GM18520 (cell line): ENCODE measurements at regions not wholly inside any gene's neighbourhood (a gene's known extent, or its start where the extent isn't known, plus 50 kb on each side); places are given as distances from the start of the nearest gene placed in this dataset.

Source experiments
- ATAC-seq: cut with Tn5 transposase; IDR thresholded peaks from one replicate; pipeline ENCODE4 v1.9.1; 2021; ENCODE audit not compliant: unreplicated experiment

GRCh38 chr22:48580481-48580970 lies 1247.1 kb downstream of the BRD1 start:
- no peak for ATAC-seq

GRCh38 chr22:48579928-48580309 lies 1247.8 kb downstream of the BRD1 start:
- no peak for ATAC-seq

- no peak for ATAC-seq
Observed at GRCh38 chr22:48579043-48579927, 1248.4 kb downstream of the BRD1 start.

- ATAC-seq: no peak
Observed at GRCh38 chr22:48578138-48579042, 1249.3 kb downstream of the BRD1 start.

GRCh38 chr22:48577691-48578090 lies 1250.0 kb downstream of the BRD1 start:
- ATAC-seq: no peak

DNA sequence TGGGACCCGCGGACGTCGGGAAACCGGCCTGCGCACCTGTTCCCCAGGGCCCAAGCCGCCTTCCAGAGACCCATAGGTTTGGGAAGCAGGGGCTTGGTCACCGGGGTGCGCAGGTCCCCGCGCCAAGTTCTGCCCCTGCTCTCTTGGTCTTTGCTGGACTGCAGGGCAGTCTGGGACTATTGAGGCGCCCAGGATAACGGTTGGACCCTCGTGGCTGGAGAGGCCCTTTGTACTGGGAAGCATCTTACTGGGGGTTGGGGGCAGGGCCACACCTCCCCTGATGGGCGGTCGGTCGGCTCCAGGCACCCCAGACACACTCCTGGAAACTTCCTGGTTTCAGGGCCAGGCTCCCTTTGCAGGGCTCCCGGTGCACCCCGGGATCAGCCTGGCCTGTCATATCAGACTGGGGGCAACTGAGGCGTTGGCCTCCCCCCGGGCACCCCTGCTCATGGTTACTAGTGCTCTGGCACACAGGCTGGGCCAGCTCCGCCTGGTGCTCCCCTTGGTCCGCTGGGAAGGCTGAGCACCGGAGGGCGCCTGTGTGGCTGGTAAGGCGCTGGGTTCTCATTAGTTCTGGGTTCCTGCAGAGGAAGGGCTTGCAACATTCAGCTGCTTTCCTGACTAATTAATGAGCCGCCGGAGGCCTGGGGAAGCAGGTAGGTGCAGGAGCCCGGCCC lies 1250.5 kb downstream of the BRD1 start:
- no peak for ATAC-seq

DNA sequence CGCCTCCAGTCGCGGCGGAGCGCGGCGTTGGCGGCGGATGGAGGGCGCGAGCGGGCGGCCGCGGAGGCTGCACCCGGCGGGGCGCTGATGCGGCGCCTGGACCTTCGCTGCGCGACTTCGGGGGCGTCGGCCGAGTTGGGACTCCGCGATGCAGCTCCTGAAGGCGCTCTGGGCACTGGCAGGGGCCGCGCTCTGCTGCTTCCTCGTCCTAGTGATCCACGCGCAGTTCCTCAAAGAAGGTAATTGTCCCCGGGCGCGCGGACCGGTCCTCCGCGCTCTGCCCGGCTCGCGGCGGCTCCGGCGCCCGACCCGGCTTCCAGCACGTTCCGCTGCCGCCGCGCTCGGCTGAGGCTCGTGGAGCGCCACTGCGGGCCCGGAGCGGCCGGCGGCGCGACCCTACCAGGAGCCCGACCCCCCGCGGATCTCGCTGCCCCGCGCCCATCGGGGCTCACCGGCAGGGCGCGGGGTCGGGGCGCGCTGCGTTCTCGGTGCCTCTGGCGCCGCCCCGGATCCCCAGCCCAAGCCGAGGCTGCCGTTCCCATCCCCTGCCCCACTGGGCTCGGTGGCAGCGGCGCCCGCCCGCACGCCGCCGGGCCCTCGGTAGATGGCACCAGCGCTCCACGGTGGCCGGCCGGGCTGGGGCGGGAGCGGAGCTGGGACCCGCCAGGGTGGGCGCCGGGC lies 1251.2 kb downstream of the BRD1 start:
- ATAC-seq: no peak

DNA sequence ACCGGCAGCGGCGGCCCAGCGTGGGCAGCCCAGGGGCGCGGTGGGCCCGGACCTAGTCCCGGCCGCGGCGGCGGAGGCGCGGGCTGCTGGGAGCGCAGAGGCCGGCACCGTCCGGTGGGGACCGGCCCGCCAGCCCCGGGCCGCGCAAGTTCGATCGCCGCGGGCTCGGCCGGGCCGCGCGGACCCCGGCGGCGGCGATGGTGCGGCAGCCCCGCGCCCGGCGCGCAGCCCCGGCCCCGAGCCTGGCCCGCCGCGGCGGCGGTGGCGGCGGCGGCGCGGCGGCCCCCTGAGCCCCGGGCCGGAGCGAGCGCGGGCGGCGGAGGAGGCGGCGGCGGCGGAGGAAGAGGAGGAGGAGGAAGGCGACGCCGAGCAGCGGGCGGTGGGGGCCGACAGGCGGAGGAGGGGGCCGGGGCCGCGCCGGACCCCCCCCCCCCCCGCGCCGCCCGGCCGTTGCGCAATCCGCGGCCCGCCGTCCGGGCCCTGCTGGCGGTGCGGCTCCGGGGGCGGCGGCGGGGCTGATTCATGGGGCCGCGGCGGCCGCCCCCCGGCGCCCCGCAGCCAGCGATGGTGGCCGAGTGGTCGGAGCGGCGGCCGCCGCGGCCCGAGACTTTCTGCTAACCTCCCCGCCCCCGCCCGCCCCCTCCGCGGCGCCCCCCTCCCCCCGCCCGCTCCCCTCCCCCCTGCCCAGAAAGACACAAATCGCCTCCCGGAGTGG lies 1251.9 kb downstream of the BRD1 start:
- no peak for ATAC-seq

DNA sequence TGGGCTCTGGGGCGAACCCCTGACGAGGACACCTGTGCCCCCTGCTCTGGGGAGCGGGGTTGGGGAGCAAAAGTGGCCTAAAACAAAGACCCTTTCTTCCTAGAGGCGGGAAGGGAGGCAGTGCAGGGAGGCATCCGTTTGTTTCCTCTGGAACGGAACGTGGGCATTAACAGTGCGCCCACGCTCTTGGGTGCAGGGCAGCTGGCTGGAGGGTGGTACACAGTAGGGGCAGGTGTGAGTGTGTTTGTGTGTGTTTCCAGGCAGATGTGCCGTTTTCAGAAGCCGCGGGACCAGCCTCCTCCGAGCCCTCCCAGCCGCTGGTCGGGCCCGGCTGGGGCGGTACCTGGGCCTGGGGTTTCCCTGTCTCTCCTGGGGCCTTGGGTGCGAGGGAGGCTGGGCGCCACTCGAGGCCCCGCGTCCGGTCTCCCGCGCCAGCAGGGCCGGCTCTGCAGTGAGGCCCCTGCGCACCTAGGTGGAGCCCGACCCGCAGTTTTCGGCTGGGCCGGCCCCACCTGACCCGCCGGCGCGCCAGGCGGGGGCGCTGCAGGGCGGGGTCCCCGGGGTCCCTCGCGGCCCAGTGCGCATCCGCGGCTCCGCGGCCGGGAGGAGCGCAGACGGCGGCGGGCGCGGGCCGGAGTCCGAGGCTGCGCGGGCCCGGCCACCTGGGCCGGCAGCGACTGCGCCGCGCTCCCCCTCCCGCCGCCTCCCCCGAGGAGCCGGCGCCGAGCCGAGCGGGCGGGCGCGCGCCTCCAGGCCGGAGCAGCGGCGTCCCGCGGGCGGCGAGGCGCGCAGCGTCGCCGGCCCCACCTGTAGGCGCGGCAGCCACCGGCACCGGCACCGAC lies 1252.7 kb downstream of the BRD1 start:
- no peak for ATAC-seq

DNA sequence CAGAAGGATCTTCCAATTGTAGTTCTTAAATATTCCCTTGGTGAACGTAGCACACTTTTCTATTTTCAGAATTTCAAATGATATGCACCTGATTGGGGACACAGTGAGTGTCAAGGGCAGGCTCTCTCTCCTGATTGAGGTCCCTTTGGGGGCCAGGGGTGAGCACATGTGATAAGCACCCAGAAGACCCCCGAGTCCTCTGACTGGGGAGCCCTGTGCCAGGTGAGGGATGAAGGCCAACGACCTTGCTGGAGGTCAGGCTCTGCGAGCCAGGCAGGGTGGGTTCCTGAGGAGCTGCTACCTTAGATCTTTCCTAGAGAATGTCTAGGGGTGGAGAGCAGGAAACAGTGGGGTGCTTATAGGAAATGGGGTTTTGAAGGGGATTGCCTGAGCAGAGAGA lies 1253.9 kb downstream of the BRD1 start:
- no peak for ATAC-seq

DNA sequence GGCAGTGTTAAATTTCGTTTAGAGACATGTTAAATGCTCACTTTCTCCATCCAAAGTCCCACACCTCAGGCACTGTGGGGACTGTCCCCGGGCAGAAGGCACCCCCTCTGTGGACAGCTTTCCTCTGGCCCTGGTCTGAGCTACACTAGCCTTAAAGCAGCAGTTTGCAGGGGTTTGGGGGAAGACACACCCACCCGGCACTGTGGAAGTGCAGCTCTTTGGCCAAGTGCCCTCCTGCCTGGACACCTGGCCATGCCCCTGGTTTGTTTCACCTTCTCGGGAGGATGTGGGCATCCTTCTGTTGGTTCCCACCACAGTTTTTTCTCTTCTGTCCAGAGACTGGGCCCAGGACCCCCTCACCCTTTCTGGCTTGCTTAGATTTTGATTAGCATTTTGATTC lies 1254.7 kb downstream of the BRD1 start:
- ATAC-seq: no peak

DNA sequence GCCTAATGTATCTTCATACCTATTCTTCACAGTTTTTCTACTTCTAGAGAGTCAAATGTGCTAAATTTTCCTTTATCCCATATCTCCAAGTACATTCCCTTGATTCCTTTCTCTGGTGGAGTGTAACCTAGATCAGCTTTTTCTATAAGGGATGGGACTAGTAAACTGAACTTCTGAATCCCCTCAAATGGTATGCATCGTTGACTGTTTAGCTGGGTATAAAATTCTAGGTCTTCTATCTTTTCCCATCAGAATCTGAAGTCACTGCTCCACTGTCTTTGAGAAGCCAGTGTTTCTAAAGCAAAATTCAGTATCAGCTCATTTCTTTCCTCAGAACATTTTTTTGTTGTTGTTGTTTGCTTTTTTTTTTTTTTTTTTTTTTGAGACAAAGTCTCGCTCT lies 1256.8 kb downstream of the BRD1 start:
- ATAC-seq: no peak

GRCh38 chr22:48569476-48570233 lies 1258.0 kb downstream of the BRD1 start:
- ATAC-seq: no peak

- ATAC-seq: no peak
Observed at GRCh38 chr22:48568736-48569330, 1258.8 kb downstream of the BRD1 start.

- ATAC-seq: no peak
Observed at GRCh38 chr22:48567213-48567975, 1260.3 kb downstream of the BRD1 start.

- no peak for ATAC-seq
Observed at GRCh38 chr22:48566741-48567140, 1260.9 kb downstream of the BRD1 start.

DNA sequence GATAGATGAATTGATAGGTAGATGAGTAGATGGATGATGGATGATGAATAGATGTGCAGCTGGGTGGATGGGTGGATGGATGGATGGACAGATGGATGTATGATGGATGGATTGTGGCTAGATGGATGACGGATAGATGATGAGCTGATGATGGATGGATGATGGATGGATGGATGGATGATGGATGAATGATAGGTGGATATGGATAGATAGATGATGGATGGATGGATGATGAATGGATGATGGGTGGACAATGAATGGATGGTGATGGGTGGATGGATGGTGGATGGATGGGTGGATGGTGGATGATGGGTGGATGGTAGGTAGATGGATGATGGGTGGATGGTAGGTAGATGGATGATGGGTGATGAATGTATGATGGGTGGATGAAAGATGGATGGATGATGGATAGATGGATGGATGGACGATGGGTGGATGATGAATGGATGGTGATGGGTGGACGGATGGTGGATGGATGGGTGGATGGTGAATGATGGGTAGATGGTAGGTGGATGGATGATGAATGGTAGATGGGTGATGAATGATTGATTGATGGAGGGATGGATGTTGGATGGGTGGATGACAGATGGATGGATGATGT lies 1261.7 kb downstream of the BRD1 start:
- no peak for ATAC-seq
